ENCODE measurements at regions not wholly inside any gene's neighbourhood (a gene's known extent, or its start where the extent isn't known, plus 50 kb on each side); places are given as distances from the start of the nearest gene placed in this dataset.

GRCh38 chr13:105272660-105273631 is 1262.5 kb downstream of the EFNB2 start:
- TF ChIP-seq CTCF (IDR thresholded peaks at IDR 0.05; ENCODE audit: control extremely low read depth in 1 of 3, insufficient read depth in 1 of 3, low read depth in 1 of 3, low read length in 3 of 3): no peak
- TF ChIP-seq EZH2 (IDR thresholded peaks at IDR 0.05; ENCODE audit: low read depth, low read length, severe bottlenecking): no peak
- TF ChIP-seq POLR2A (IDR thresholded peaks at IDR 0.05; ENCODE audit: control extremely low read depth in 1 of 2, low read depth in 2 of 2, low read length in 2 of 2): no peak
- no peak for TF ChIP-seq KDM5A (IDR thresholded peaks at IDR 0.05; ENCODE audit: low read length)
- TF ChIP-seq USF2 (IDR thresholded peaks at IDR 0.05; ENCODE audit: low read length): no peak
- TF ChIP-seq TCF12 (IDR thresholded peaks at IDR 0.05; ENCODE audit: low read depth, low read length): no peak
- TF ChIP-seq BACH1 (IDR thresholded peaks at IDR 0.05; ENCODE audit: low read length): no peak
- no peak for TF ChIP-seq TAF1 (IDR thresholded peaks at IDR 0.05; ENCODE audit: low read depth, low read length)
- no peak for TF ChIP-seq RAD21 (IDR thresholded peaks at IDR 0.05 in 1 of 2, conservative IDR thresholded peaks at IDR 0.05 in 1 of 2; ENCODE audit: low read depth in 2 of 2, low read length in 2 of 2)
- TF ChIP-seq YY1 (IDR thresholded peaks at IDR 0.05; ENCODE audit: low read depth, low read length): no peak
- TF ChIP-seq CHD2 (IDR thresholded peaks at IDR 0.05; ENCODE audit: low read length): no peak
